ENCODE measurements at regions not wholly inside any gene's neighbourhood (a gene's known extent, or its start where the extent isn't known, plus 50 kb on each side); places are given as distances from the start of the nearest gene placed in this dataset.

GRCh38 chr4:79044141-79044659 is 105.0 kb upstream of the PAQR3 start:
- no peaks in the 10 kb centered on the region for H3K27me3 ChIP-seq
- TF ChIP-seq POLR2AphosphoS5 (IDR thresholded peaks at IDR 0.05) (no peak), CTCF (IDR thresholded peaks at IDR 0.05) (no peak), POLR2A (IDR thresholded peaks at IDR 0.05) (no peak), EP300 (IDR thresholded peaks at IDR 0.05) (no peak)
- no peaks in the 10 kb centered on the region for H3K9me3 ChIP-seq
- no peaks in the 10 kb centered on the region for H3K36me3 ChIP-seq
- no peak for DNase-seq
- no peak overlapping the region for H3K27ac ChIP-seq
- H3K4me3 ChIP-seq = no peak overlapping the region
- peaks cover 6 to 30% (median 17%) of the 10 kb centered on the region in 4 donors for H3K4me1 ChIP-seq
- 89 to 94% (median 91%) methylated on average over 2 of the region's 2 CpGs for WGBS, 5 donors
- intact Hi-C loops (cut with DNase I; ENCODE audit: low total_unique reads) = no loop called here

- H3K4me1 ChIP-seq = peaks cover 0 to 20% (median 10%) of the 10 kb centered on the region in 4 donors
- H3K27me3 ChIP-seq = no peaks in the 10 kb centered on the region
- H3K36me3 ChIP-seq = no peaks in the 10 kb centered on the region
- no peak for DNase-seq
- H3K4me3 ChIP-seq = no peak overlapping the region
- H3K9me3 ChIP-seq = no peaks in the 10 kb centered on the region
- intact Hi-C loops (cut with DNase I; ENCODE audit: low total_unique reads) = no loop called here
- 83 to 91% (median 86%) methylated on average over 6 of the region's 6 CpGs for WGBS, 5 donors
- no peak overlapping the region for H3K27ac ChIP-seq
- TF ChIP-seq POLR2AphosphoS5 (IDR thresholded peaks at IDR 0.05) (no peak), EP300 (IDR thresholded peaks at IDR 0.05) (no peak), POLR2A (IDR thresholded peaks at IDR 0.05) (no peak), CTCF (IDR thresholded peaks at IDR 0.05) (no peak)
These were observed 103.9 kb upstream of the PAQR3 start for GRCh38 chr4:79043138-79043537.

GRCh38 chr4:79042079-79042674 is 102.9 kb upstream of the PAQR3 start:
- Histone ChIP-seq H3K9me3 (no peaks in the 10 kb centered on the region), H3K36me3 (no peaks in the 10 kb centered on the region), H3K27me3 (no peaks in the 10 kb centered on the region), H3K4me1 (peaks cover 0 to 11% (median 4%) of the 10 kb centered on the region in 4 donors), H3K4me3 (no peak overlapping the region), H3K27ac (no peak overlapping the region)
- intact Hi-C loops (cut with DNase I; ENCODE audit: low total_unique reads) = no loop called here
- WGBS, 5 donors = 94 to 98% (median 95%) methylated on average over 1 of the region's 1 CpG
- TF ChIP-seq POLR2AphosphoS5 (IDR thresholded peaks at IDR 0.05) (no peak), CTCF (IDR thresholded peaks at IDR 0.05) (peak in 3 of 7 experiments; percentile 34 to 48 (median 46))
- DNase-seq = peak in 1 of 2 donors; percentile 66

- intact Hi-C loops (cut with DNase I; ENCODE audit: low total_unique reads) = no loop called here
- TF ChIP-seq POLR2A (IDR thresholded peaks at IDR 0.05) (no peak), POLR2AphosphoS5 (IDR thresholded peaks at IDR 0.05) (no peak), EP300 (IDR thresholded peaks at IDR 0.05) (no peak), CTCF (IDR thresholded peaks at IDR 0.05) (no peak)
- 87 to 95% (median 93%) methylated on average over 2 of the region's 2 CpGs for WGBS, 5 donors
- Histone ChIP-seq H3K36me3 (no peaks in the 10 kb centered on the region), H3K27me3 (peaks cover 0 to 21% (median 0%) of the 10 kb centered on the region in 3 donors), H3K4me1 (no peaks in the 10 kb centered on the region), H3K27ac (no peak overlapping the region), H3K4me3 (no peak overlapping the region), H3K9me3 (no peaks in the 10 kb centered on the region)
- DNase-seq = no peak
These were observed 95.3 kb upstream of the PAQR3 start for GRCh38 chr4:79034544-79034943.

All from stomach (tissue), 8 donors.